SW 1271 (cell line): ENCODE measurements at regions not wholly inside any gene's neighbourhood (a gene's known extent, or its start where the extent isn't known, plus 50 kb on each side); places are given as distances from the start of the nearest gene placed in this dataset.
"Not testable (repeated sequence)": the region's sequence is repeated elsewhere in the genome, so short reads cannot be mapped to it uniquely, and the experiment has no call there.

Experiments used
- DNase-seq, 2 experiments: peaks; one replicate each; lab custom pipeline; 2025; lab: John Stamatoyannopoulos, UW

DNA sequence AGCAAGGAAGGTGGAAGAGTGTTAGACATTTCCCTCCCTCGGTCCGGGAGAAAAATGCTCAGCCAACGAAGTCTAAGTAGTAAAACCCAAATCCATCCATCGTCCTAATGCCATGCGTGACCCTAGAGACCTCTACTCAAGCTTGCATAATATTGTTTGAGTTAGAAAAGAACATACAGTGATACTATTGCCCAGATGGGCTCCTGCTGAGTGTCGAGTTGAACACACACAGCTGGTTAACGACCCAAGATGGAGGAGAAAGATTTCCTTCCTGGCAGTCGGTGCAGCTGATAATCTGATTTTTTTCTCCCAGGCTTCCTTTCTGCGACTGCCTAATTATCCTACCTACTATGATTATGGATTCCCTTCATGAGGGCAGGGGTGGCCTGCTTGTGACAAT lies 164.4 kb upstream of the KCNG1 start:
- no peak for DNase-seq

DNA sequence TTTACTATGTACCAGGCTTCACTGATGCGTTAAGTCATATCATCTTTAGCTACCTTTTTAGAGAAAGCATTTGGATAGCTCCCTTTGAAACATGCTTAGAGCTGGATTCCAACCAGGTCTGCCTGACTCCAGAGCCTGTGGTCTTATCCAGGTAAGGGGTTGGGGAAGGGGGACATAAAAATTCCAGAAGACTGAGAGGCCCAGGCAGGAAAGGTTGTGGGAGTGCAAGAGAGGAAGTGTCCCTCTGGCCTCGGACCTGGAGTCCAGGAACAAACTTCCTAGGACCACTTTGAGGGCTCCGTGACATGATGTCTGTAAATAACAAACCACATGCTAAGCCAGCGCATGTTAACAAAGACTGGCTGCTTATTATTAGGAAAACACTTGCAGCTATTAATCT lies 163.0 kb upstream of the KCNG1 start:
- no peak for DNase-seq

DNA sequence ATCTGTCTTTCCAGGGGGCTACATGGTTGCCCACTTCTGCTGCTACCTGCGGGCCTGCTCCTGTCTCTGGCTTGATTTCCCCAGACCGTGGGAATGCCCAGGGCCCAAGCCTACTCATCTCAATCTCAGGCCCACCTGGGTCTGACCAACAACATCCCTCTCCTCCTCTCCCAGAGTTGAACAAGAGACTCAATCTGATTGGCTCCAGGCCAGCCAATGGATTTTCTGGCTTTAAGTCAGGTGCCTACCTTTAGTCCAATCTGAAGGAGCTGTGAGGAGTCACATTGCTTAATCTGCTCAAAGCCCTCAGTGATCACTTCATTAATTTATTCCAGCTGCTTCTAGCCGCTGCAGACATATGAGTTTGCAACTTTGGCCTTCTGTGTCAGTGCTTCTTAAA lies 162.4 kb upstream of the KCNG1 start:
- no peak for DNase-seq

DNA sequence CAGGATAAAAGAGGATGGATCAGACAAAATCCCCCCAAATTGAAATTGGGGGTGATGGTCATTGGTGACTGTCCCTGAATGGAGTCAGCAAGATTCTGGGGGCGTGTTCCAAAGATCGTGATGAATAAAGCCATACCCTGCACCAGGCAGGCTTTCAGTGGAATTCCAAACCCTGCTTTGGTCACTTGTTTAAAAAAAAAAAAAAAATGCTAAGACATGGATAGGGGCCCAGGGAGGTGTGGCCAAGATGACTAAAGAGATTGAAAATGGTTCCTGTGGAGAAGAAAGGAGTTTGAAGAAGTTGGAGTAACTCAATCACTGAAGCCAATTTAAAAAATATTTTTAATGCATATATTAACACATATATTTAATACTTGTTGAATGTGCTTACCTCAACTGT lies 161.4 kb upstream of the KCNG1 start:
- DNase-seq: no peak

DNA sequence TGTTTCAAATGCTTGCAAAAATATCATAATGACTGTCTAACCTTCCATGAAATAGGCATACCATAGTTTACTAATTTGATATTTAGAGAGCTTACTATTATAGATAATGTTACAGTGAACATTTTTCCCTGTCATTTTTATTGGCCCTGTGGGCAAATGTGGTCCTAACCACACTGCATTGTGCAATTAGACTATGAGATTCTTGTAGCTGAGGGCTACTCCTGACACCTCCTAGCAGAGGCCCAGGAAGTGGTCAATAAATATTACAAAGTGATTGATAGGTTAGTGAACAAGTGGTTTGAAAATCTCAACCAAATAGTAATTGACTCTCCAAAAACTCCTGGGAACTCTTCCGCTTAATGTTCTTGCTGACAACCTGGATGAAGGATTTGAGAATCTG lies 160.5 kb upstream of the KCNG1 start:
- no peak for DNase-seq

DNA sequence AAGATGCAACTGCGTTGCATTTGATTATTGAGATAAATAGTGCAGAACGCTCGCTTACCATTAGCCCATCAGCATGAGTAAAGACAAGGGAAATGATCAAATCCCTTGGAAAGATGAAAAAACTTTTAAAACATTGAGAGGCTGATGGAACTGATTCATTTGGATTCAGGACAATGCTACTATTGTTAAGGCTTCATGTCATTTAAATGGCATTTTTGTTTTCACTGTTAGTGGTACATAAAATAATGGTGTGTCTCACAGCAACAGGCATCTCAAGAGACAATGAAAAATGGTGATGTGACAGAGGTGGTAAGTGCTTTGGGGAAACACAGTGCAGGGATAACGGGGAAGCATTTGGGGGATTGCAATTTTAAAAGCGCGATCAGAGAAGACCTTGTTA lies 159.7 kb upstream of the KCNG1 start:
- DNase-seq: no peak

DNA sequence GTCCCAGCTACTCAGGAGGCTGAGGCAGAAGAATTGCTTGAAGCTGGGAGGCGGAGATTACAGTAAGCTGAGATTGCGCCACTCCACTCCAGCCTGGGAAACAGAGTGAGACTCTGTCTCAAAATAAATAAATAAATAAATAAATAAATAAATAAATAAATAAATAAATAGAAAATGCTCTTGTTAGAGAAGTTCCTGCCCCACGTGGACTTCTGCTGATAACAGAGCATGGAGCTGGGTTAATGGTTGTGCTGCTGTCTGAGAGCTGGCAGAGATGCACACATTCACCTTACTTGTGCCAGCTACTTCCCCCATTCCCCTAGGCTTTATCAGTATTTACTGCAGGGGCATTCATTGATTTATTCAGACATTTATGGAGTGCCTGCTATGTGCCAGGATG lies 155.2 kb upstream of the KCNG1 start:
- no peak for DNase-seq

DNA sequence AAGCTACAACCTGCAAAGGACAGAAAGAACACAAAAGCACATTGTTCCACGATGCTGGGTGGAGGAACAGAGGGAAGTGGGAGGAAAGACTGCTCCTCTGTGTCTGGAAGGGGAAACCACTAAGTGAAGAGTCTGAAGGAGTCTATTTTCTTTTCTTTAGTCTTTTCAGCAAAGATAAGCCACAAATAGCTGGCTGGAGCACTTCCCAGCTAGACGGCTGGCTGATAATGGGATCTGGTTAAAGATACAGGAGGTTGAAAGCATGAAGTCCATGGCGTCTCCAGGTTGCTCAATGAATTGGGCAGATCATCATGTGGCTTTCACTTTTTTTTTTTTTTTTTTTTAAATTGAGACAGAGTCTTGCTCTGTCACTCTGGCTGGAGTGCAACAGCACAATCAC lies 154.0 kb upstream of the KCNG1 start:
- no peak for DNase-seq

DNA sequence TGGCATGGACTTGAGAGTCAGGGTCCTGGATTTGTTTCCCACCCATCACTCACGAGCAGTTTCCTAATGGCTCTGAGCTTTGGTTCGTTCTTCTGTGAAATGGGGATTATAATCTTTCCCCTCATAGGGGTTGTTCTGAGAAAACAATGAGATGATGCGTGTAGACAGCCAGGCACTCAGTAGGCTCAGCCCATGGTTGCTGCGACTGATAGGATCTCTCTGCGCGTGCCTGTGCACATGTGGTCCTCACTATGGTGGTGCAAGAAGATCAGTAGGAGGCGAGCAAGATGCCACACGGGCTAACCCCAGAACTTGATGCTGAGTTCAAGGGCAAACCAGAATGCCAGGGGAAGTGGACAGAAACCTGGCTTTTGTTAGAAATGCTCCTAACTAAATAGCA lies 153.5 kb upstream of the KCNG1 start:
- DNase-seq: no peak

DNA sequence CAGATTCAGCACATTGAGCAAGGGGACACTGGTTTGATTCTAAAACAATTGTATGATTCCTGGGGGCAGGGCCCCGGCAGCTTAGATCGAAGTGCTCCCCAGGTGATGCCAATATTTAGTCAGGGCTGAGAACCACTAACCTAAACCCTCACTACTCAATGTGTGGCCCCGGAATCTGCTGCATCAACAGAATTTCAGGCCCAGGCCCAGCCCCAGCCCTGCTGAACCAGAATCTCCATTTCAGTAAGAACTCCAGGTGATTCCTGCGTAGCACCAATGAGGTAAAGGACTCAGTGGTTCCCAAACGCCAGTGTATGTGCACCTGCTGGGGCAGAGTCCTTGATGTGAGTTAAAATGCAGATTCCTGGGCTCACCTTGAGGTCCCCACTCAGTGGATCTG lies 152.8 kb upstream of the KCNG1 start:
- no peak for DNase-seq

DNA sequence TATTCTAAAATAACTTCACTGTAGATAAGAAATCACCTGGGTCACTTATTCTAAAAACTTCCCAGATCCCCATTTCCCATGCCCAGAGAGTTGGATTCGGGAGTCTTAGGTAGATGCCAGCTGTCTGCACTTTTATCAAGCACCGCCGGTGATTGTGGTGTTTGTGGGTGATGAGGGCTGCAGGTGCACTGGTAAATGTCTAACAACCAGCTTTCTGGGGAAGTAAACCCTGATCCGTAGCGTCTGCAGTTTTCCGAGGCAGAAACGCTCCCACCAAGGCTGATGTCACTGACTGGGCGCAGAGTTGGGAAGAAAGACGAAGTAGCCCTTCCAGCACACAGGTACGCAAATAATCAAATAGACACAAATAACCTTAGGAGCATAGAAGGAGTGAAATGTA lies 152.2 kb upstream of the KCNG1 start:
- DNase-seq: no peak

DNA sequence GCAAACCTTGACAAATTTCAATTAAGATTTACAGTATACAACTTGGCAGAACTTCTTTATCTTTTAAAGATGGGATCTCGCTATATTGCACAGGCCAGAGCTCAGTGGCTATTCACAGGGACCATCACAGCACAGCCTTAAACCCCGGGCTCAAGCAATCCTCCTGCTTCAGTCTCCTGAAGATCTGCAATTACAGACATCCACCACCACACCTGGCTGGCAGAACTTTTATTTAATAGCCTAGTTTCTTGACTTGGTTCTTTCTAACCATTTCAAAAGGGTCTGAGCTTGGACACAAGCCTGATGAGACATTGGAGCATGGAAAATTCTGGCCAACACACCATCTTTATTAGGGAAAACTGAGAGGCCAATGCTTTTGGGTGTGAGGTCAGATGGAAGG lies 151.6 kb upstream of the KCNG1 start:
- DNase-seq: no peak

DNA sequence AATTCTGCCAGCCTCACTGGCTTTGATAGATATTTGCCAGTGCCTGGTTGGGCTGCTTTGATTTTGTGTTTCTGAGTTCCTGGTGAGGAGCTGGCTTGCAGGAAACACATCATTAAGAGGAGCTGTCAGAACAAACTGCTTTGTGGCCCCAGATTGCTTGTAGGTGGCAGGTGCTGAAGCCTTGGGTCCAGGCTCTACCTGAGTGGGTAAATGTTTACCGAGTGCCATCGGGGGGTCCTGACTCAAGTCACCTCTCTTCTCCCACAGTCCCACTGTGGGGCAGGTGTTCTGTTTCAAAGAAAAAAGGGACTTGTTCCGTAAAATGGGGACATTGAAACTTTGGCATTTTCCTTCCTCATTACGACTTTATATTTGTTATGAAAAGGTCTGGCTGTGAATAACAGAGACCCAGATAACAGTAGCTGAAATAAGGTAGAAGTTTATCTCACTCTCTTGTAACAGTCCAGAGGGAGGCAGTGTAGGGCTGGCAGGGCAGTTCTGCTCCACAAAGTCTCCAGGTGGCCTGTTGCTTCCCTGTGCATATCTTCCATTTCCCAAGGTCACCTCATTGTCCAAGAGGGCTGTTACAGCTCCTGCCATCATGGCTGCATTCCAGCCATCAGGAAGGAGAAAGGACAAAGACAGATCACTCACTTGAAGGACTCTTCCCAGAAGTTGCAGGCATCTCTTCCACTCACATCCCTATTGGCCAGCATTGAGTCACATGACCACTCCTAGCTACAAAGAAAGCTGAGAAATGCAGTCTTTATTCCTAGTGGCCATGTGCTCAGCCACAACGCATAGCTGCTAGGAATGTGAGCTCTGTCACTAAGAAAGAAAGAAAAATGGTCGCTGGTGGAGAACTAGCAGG lies 149.9 kb upstream of the KCNG1 start:
- DNase-seq: no peak

DNA sequence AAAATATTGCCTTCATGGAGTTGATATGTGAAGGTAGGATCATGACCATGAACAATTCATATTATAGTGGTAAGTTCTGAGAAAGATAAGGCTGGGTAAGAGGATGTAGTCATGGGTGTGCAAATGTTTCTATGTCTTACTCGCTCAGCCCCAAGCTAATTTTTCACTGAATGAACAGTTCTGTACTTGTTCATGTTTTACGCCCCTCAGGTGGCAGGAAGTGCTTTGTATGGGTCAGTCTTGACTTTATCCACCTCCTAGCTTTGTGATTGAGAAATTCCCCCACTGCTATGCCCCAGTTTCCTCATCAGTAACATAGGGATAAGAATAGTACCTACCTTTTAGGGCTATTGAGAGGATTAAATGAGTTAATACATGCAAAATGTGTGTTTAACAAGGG lies 148.2 kb upstream of the KCNG1 start:
- DNase-seq: no peak

DNA sequence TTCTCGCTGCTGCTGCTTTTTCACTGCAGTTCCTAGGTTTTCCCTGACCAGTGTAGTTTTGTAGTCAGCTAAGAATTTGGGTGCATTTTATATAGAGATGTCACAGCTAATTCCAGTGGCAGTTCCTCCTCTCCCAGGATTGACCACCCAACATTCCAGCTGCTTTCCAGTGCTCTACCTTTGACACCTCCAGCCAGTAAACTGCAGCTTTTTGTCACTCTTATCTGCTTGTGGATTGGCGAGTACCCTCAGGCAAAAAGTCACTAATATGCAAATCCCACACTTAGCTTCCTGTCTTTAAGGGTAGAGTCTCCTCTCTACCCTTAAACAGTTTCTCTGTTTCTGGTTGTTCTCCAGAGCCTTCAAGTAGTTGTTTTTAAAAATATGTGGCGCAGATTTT lies 146.9 kb upstream of the KCNG1 start:
- DNase-seq: no peak

DNA sequence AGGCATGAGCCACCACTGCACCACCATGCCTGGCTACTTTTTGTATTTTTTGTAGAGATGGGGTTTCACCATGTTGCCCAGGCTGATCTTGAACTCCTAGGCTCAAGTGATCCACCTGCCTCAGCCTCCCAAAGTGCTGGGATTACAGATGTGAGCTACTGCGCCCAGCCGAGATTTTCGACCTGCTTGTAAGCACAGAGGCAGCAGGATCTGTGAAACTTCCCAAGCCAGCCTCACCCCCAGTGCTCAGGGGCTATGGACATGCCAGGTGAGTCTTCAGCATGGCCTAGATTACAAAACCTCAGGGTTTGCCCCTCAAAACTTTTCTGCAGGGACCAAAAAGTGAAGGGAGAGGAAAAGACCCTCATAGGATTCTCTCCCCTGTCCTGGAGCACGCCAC lies 145.0 kb upstream of the KCNG1 start:
- DNase-seq: not testable (repeated sequence)

DNA sequence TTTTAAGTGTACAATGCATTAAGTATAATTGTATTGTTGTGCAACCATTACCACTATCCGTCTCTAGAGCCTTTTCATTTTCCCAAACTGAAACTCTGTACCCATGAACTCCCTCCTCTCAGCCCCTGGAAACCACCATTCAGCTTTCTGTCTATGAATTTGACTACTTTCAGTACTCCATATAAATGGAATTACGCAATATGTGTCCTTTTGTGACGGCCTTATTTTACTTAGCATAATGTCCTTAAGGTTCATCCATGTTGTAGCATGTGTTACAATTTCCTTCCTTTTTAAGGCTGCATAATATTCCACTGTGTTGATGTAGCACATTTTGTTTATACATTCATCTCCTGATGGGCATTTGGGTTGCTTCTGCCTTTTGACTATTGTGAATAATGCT lies 143.6 kb upstream of the KCNG1 start:
- DNase-seq: no peak

DNA sequence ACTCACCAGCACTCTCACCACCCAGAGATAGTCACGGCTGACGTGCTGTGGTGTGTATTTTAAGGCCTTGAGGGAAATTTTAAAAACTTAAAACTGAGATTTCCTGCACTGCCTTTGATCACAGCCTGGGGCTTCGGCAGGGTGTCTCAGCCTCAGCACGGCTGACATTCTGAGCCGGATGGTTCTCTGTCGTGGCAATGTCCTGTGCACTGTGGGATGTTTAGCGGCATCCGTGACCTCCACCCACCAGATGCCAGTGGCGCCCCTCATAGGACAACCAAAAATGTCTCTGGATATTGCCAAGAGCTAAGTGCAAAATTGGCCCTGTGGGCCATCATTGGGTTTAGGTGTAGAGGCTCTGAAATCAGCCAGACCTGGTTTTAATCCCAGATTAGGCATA lies 142.2 kb upstream of the KCNG1 start:
- DNase-seq: no peak

DNA sequence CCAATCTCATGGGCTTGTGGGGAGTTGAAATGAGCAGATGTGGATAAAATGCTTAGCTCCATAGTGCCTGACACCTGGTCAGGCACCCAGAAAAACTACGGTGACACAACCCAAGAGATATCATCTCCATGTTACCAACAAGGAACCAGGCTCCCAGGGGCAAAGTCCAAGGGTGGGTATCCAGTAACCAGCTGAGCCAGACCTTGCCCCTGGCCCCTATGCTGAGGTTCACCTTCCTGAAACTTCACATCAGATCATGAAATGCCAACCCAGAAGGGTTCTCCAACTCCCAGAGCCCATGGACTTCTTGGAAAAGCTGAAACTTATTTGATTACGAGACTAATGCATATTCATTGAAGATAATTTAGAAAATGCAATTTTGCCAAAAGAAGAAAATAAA lies 141.8 kb upstream of the KCNG1 start:
- no peak for DNase-seq

DNA sequence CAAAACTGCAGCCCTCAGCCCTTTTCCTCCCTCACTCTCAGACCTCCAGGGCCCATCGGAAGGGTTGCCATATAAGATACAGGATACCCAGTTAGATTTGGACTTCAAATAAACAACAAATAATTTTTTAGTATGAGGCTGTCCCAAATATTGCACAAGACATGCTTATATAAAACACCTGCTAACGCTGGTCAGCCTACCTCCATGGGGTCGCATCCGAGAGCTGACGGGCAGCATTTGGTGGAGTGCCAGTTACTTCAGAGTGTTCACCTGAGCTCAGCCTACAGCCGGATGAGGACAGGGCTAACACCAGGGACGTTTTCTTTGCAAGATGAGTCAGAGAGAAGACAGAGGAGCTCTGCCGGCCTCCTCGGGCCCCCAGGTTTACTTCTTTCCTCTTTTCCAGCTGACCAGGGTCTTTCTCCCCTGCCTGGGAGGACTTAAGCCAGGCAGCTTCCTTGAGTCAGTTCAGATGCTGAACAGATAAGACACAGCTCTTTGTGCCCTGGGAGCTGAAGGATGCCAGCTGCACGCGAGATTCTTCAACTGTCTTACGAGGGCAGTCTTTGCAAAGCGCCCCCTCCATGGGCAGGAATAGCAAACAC lies 141.2 kb upstream of the KCNG1 start:
- no peak for DNase-seq

DNA sequence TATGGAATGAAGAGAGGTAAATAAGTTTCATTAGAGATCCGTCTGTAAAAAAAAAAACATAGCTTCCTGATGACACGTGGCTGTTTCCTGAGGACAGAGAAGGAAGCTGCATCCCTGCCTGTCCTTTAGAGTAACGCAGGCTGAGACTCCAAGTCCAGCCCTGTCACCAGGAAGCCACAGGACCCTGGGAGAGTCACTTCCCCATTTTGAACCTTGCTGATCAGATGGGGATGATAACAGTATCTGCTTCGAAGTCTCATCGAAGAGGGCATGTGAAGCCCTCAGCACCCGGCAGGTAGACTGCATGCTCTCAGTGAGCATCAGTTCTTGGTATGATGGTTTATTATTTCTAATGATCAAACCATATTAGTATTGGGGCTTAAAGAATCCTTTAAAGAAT lies 139.1 kb upstream of the KCNG1 start:
- DNase-seq: no peak

DNA sequence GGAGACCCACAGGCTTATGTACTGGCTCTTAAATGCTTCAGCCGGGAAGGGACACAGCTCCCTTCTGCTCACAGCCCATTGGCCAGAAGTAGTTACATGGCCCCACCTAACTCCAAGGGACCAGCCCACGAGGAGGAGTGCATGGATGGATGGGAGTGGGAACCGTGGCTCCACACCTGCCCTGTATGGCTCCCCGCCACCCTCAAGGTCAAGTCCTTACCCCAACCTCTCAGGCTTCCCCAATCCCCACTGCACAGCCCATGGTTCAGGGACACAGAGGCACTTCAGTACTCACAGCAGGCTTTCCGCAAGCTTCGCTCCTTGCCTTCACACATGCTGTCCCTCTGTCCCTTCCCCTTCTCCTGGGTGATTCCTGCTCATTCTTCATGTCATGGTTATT lies 137.9 kb upstream of the KCNG1 start:
- DNase-seq: no peak

DNA sequence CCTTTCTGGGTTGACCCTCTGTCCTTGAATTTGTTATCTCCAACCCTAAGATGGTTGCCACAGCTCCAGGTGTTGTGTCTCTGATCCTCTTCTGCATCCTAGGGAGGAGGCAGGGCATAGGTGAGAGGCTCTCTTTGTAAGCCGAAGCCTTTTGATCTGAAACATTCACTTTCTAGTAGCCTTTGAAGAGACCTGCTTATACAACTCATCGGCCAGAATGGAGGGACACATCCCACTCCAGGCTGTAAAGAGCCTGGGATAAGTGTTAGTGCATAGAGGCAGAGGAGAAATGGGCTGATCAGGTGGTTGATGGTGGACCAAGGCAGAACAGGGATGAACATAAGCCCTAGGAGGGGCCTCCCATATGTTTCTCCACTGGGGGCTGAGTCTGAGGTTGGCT lies 137.1 kb upstream of the KCNG1 start:
- DNase-seq: no peak

DNA sequence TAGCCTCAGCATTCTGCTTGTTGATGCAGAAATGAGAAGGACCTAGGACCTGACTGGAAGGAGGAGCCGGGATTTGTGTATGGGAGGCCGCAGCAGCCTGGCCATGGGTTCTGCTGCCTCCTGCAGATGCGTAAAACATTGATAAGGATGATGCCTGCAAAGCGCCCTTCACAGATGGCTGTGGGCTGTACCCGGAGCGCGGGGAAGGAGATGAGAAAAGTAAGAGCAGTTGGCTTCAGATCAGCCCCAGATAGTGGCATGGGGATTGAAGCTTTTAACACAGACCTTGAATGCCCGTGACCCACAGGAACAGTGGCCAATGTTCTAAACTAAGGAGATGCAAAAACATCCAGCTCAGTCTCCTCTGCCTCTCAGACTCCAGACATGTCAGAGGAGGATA lies 136.4 kb upstream of the KCNG1 start:
- DNase-seq: no peak
